Mucosa of descending colon (tissue), 3 donors: ENCODE measurements at regions not wholly inside any gene's neighbourhood (a gene's known extent, or its start where the extent isn't known, plus 50 kb on each side); places are given as distances from the start of the nearest gene placed in this dataset.
"Not testable (repeated sequence)": the region's sequence is repeated elsewhere in the genome, so short reads cannot be mapped to it uniquely, and the experiment has no call there.

Experiments used
- ATAC-seq: fragments of 200-7000 bp; cut with Tn5 transposase; one replicate; pipeline ENCODE4 v1.9.1; 2020; ENCODE audit warnings: mild to moderate bottlenecking, moderate library complexity
- DNase-seq, 3 donors: peaks; one replicate each; pipeline ENCODE4 v3.0.0-alpha.2; 2020
- H3K36me3 ChIP-seq: fragments of 200-600 bp; one replicate; pipeline ENCODE4 v1.8.0; 2021; ENCODE audit warnings: low read depth, mild to moderate bottlenecking
- H3K4me1 ChIP-seq: fragments of 200-600 bp; one replicate; pipeline ENCODE4 v1.8.0; 2021; ENCODE audit warnings: low read depth, mild to moderate bottlenecking
- H3K4me3 ChIP-seq: fragments of 200-600 bp; one replicate; pipeline ENCODE4 v1.8.0; 2021; ENCODE audit warnings: mild to moderate bottlenecking
- H3K9me3 ChIP-seq: fragments of 200-600 bp; one replicate; pipeline ENCODE4 v1.8.0; 2021; ENCODE audit warnings: mild to moderate bottlenecking
- CTCF ChIP-seq: fragments of 200-600 bp; IDR thresholded peaks from one replicate; pipeline ENCODE4 v1.8.0; 2022; ENCODE audit warnings: antibody characterized with exemption, mild to moderate bottlenecking
- intact Hi-C, 2 donors: fragments of 100-400 bp; cut with DNase I in 1 of 2; cut with micrococcal nuclease in 1 of 2; formaldehyde crosslinking; loops; one replicate each; pipeline versions ENCODE4 v1.11.0 to v1.11.1; 2022; cut with DNase I, micrococcal nuclease
- donor health status: DM: no; HTN: no; CAD: no; lungs with moderate emphysema.
- donor health status: DM: no; HTN: no; CAD: no.
- donor health status: DM: no; HTN: yes; CAD: no.

- intact Hi-C loops, result no loop called here
- Histone ChIP-seq H3K9me3 (no peaks in the 10 kb centered on the region), H3K4me1 (no peaks in the 10 kb centered on the region), H3K36me3 (no peaks in the 10 kb centered on the region), H3K4me3 (no peak overlapping the region)
- TF ChIP-seq CTCF, result no peak
- ATAC-seq (no peak), DNase-seq (no peak)
Observed at GRCh38 chr6:74491844-74492374, 713.9 kb downstream of the COL12A1 start.

GRCh38 chr6:74488726-74489125 is 717.1 kb downstream of the COL12A1 start:
- ATAC-seq, result not testable (repeated sequence)

GRCh38 chr6:74482180-74482579 is 723.7 kb downstream of the COL12A1 start:
- Histone ChIP-seq H3K9me3 (no peaks in the 10 kb centered on the region), H3K4me3 (no peak overlapping the region), H3K36me3 (no peaks in the 10 kb centered on the region), H3K4me1 (no peaks in the 10 kb centered on the region)
- intact Hi-C loops, result no loop called here
- TF ChIP-seq CTCF, result no peak
- DNase-seq, result no peak
- ATAC-seq, result no peak

More at GRCh38 chr6:74488726-74489125, 717.1 kb downstream of the COL12A1 start:
- H3K9me3 ChIP-seq, H3K4me1 ChIP-seq, H3K36me3 ChIP-seq, H3K4me3 ChIP-seq, intact Hi-C loops: not testable (repeated sequence)
- DNase-seq, result peak in 1 of 3 donors; percentile 33

GRCh38 chr6:74480561-74480960 is 725.3 kb downstream of the COL12A1 start:
- ATAC-seq (no peak), DNase-seq (no peak)
- Histone ChIP-seq H3K36me3 (no peaks in the 10 kb centered on the region), H3K4me1 (no peaks in the 10 kb centered on the region), H3K9me3 (no peaks in the 10 kb centered on the region), H3K4me3 (no peak overlapping the region)
- intact Hi-C loops, result no loop called here
- no peak for TF ChIP-seq CTCF

GRCh38 chr6:74479960-74480359 is 725.9 kb downstream of the COL12A1 start:
- TF ChIP-seq CTCF, result no peak
- intact Hi-C loops, result no loop called here
- Histone ChIP-seq H3K9me3 (no peaks in the 10 kb centered on the region), H3K4me1 (no peaks in the 10 kb centered on the region), H3K36me3 (no peaks in the 10 kb centered on the region), H3K4me3 (no peak overlapping the region)
- no peak for DNase-seq
- ATAC-seq, result no peak

GRCh38 chr6:74479420-74479819 is 726.4 kb downstream of the COL12A1 start:
- Histone ChIP-seq H3K36me3 (no peaks in the 10 kb centered on the region), H3K4me3 (no peak overlapping the region), H3K9me3 (no peaks in the 10 kb centered on the region), H3K4me1 (no peaks in the 10 kb centered on the region)
- DNase-seq (no peak), ATAC-seq (no peak)
- TF ChIP-seq CTCF, result no peak
- intact Hi-C loops, result no loop called here

GRCh38 chr6:74474046-74474445 is 731.8 kb downstream of the COL12A1 start:
- H3K36me3 ChIP-seq, H3K9me3 ChIP-seq, intact Hi-C loops, H3K4me3 ChIP-seq, H3K4me1 ChIP-seq, ATAC-seq: not testable (repeated sequence)
- DNase-seq, result peak in 2 of 3 donors; percentile 5 to 53

- H3K36me3 ChIP-seq, intact Hi-C loops, H3K4me3 ChIP-seq: not testable (repeated sequence)
Observed at GRCh38 chr6:74468552-74468951, 737.3 kb downstream of the COL12A1 start.

More at GRCh38 chr6:74468552-74468951, 737.3 kb downstream of the COL12A1 start:
- DNase-seq, H3K4me1 ChIP-seq, H3K9me3 ChIP-seq, ATAC-seq: not testable (repeated sequence)
